Fibroblast of skin of right quadriceps (primary cell): ENCODE measurements at regions not wholly inside any gene's neighbourhood (a gene's known extent, or its start where the extent isn't known, plus 50 kb on each side); places are given as distances from the start of the nearest gene placed in this dataset.
A peak's percentile ranks its signal among the peaks of the same experiment; 100 is the strongest.

Experiments
- DNase-seq: peaks from one replicate; pipeline ENCODE4 v3.0.0-alpha.2; 2013

DNA sequence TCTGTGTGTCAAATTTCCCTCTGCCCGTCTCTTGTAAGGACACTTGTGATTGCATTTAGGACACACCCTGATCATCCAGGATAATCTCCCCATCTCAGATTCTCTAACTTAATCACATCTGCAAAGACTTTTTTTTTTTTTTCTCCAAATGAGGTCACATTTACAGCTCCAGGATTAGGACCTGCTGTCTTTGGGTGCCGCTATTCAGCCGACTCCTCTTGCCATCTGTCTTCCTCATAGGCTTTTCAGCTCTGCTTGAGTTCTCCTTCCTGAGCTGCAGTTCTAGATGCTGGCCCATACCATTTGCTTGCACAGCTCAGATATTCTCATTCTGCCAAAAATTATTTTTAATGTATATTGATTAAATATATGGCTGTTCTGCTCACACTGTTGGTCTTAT lies 94.3 kb upstream of the TLE3 start:
- no peak for DNase-seq

DNA sequence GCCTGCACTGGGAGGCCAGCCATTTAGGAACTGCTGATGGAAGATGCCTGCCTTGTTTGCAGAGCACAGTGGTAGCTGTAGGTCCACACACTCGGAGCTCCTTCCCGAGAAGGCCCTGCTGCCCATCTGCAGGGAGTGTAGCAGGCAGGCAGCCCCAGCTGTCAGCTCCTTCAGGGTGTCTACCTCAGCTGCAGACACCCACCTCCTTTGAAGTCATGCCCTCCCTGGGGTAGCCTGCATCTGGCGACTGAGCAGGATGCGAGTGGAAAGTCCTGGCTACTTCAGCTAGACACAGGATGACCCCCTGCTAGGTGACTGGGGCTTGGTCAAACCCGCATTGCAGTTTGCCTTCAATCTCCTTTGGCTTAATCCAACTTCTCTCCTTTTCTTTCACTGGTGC lies 93.2 kb upstream of the TLE3 start:
- no peak for DNase-seq

DNA sequence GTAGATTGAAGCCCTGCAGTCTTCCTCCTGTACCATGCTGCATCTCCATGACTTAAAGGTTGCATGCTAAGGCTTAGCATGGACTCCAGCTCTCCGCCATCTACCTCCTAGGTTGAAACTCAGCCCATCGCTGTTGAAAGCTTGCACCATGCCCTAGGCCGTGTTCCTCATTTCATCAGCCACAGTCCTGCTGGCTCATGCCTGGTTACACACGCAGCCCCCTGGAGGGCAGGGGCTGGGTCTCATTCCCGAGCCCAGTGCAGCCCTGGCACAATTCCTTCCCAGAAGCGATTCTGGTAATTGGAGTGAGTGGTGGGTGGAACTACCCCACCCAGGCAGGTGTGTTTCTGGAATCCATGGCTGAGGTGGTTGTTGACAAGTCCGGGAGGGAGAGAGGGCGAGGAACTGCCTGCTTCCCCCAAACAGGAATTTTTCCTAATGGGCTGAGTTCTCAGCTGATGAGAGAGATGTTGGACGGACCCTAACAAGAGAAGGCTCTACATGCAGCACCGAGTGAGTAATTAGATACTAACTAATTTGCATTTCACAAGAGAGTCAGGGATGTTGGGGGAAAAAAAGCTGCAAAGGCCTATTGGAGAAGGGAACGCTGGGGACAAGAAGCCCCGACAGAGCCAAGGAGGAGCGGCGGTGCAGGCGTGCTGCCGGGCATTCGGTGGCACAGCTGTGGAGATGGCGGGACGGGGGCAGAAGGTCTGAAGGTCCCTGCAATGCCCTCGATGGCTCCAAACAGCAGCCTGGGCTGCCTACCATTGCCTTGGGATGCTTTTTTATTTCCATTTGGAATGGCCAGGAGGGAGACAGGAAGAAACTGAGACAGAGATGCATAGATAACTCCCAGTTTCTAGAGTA lies 92.3 kb upstream of the TLE3 start:
- no peak for DNase-seq

DNA sequence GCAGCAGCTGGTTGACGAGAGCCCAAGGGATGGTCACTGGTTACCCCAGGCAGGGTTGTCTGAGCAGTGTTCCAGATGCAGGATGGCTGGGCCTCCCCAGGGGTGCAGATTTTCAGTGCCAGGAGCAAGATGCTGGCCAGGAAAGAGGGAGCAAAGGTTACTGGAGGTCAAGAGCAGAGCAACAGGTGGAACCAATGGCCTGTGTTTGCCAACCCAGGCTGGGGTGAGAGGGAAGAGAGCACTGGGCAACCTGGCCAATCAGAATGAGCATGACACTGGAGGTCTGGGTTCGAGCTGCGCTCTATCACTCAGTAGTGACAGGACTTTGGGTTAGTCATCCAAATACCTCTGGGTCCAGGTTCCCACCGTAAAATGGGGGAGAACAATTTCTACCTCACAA lies 90.6 kb upstream of the TLE3 start:
- no peak for DNase-seq

DNA sequence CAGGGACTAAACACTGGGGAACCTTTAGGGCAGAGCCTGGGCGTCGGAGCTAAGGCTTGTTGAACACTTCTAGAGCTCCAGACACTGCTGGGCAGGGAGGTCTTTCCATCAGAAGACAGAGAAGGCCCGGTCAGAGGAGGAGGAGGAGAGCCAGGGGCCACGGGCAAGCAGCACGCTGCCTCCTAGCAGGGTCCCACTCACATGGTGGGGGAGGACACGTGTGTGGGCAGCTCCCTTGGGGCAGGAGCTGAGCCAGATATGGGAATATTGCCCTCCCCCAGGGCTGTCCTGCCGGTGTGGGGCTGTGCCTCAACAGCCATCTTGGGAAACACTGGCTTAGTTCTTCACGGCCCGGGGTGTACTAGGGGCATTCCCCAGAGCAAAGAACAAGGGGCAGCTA lies 89.6 kb upstream of the TLE3 start:
- DNase-seq: no peak

DNA sequence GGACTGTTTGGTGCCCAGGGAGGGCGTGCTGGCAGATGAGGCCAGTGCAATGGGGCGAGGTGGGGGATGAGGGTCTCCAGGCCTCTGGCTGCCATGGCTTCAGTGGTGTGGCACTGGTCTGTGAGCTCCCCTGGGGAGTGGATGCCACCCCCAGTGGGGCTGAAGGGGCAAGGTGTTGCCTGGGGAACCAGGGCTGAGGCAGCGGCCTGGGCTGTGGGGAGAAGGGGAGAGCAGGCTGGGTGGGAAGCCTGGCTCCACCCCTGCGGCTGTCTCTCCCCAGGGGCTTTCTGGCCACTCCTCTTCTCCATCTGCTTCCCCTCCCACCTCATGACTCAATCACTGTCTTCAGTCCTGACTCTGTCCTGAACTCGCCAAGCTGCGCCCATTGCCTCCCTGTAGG lies 88.4 kb upstream of the TLE3 start:
- peak; percentile 25 for DNase-seq

DNA sequence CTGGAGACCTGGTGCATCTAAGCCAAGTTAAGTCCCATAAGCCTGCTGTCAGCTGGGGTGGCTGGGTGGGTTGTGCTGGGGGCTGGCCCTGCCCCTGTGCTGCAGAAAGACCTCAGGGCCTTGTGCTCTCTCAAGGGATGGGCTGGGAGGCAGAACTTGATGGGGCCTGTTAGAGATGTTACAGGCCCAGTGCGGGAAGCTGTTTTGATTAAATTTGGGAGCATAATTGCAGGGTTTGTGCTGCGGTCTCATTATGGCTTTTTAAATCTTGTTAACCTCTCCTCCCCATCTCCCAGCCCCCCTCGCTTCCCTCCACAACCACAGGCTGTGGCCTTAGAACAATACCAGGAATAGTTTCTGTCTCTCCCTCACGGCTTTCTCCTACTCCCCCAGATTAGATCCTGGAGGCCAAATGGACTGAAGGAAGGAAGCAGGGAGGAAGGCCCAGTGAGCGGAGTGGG lies 87.6 kb upstream of the TLE3 start:
- peak; percentile 56 for DNase-seq

DNA sequence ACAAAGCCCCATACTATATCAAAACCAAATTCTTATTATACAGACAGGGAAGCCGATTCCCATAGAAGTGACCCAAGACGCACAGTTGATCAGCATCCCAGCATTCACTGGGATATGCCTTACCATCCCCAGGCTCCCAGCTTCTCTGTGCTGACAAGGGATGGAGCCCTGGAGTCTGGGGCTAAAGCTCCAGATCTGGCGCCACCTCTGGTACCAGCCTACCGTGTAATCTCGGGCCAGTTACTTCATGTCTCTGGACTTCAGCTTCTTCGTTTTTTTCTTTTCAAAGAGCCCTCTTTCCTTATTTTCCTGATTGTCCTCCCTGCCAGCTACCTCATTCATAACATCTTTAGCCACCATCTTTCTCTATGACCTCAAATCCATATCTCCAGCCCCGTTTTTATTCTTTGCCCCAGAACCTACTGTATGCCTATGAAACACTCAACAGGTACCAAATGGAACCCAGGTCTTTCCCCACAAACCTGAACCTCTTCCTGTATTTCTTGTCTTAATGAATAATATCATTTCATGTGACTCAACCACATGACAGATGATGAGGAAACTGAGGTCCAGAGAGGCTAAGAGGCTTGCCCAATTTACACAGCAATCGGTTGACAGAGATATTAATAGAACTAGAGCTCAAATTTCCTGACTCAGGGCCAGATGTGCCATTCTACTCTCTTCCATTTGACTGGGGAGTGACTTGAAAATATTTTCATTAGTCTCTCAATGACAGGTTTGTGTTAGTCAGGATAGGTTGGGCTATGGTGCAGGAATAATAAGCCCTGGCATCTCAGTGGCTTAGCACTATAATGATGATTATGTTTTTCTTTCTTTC lies 85.4 kb upstream of the TLE3 start:
- no peak for DNase-seq

DNA sequence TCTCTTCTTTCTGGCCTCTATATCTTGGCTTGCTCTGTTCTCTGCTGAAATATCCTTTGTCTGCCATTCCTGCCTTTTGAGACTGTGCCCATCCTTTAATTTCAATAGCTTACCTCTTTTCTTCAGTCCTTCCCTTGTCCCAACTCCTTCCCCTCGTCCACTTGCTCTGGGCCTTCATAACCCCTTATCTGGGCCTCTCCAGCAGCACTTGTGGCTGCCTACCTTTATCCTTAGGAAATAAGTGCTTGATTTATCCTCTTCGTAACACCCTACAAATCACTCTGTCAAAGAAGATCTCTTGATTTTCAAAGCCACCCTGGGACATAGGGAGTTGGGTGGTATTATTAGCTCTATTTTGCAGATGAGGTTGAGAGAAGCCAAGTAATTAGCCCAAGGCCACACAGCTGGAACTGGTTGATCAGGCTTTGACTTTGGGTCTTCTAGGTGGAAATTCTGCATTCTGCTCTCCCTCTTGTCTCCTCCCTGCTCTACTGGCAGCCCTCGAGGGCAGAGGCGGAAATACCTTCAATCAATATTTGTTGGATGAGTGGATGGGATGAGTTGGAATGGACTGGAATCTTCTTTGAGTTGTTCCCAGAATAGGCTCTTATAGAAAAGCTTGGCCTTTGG lies 84.0 kb upstream of the TLE3 start:
- no peak for DNase-seq

DNA sequence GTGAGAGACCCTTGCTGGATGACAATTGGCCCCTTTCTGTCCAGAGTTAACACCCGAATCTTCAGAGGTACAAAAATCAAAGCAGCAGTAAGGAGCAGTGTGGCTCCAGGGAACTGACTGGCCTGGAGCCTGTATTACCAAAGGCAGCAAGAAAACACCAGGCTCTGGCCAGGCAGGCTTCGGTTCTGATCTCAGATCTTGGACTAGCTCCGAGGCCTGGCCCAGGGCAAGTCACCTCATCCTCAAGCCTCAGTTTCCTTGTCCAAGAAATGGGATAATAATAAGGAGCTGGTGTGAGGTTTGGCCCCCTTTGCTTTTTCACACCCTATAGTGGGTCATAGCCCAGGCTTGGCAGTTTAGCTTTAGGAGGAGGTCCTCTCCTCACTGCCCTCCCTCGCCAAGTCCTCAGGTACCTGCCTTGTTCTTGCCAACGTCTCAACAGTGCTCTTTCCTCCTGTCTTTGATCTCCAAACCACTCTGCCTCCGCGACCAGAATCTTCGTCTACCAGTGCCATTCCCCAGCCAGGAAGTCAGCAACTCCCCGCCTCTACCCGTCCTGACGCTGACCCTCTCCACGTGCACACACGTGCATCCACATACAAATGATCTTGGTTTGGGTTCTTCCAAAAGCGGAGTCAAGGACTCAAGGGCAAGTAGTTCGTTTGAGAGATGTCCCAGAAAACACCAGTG lies 82.6 kb upstream of the TLE3 start:
- DNase-seq: no peak

DNA sequence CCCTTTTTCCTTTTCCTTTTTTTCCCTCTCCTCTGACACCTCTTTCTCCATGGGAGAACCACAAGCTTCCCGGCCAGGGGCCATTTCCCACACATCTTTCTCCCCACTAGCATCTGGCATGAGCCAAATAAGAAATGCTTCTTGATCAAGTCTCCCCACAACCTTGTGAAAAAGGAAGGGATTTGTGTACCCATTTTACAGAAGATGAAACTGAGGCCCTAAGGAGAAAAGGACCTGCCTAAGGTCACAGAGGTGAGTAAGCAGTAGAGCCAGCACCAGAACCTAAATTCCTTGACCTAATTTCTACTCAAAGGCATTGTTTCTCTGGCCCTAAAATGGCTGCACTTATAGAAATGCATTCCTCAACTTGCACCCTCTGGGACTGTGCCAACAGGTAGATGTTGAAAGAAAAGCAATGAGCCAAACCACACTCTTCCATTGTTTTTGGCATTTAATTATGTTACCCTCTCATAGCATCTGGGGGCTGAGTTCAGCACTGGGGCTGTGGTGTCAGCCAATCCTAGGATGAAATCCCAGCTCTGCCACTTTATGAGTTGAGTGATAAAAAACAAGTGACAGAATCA lies 81.7 kb upstream of the TLE3 start:
- no peak for DNase-seq

DNA sequence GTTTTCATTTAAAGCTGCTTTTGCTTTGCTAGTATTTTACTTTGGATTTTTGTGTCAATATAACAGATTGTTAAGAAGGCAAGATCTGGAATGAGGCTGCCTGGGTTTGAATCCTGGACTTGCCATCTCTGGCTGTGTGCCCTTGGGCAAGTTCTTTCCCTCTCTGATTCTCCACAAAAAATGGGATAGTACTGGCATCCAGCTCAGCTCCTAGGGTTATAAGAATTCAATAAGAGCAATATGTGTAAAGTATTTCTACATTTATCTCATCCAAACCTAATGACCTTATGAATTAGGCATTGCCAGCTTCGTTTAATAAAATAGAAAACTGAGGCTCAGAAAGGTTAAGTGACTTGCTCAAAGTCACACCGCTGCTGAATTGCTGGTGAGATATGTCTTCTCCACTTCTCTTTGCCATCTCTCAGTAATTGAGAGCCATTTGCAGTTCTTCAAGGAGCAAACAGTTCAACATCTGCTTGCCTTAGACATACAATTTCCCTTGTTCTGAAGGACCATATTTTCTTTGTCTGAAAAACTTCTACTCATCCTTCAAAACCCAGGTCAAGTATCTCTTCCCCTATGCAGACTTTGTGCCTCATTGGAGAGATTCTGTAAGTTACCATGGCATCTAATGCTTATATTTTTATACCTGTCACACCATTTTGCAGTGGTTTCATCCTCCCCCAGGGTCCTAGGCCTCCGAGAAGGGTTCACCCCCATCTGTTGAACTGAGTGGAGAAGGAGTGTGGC lies 80.8 kb upstream of the TLE3 start:
- DNase-seq: no peak

DNA sequence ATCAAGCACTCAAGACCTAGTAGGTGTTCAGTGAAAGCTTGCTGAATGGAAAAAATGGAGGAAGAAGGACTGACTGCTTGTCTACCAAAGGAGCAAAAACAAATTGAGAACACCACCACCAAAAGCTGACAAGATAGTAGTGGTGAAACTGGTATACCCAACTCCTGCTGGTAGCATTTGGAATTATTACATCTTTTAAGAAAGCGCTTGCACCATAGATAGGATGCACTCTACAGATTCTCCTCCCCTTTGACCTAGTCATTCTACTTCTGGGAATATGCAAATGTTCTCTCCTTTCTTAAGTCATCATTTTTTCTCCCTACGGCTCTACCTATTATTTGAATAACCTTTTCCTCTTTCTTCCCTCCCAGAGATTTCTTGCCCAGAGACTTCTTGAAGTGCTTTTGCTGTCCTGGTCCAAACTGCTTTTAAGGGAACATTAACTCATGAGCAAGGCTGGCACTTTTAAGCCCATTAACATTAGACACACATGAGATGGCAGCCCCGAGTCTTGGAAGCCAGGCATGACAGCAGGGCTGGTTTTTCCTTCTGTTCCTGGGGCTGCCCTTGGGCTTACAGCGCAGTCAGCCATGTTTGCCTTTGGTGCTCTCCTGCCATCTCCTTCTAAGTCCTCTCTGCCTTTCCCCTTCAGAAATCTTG lies 75.0 kb upstream of the TLE3 start:
- no peak for DNase-seq

DNA sequence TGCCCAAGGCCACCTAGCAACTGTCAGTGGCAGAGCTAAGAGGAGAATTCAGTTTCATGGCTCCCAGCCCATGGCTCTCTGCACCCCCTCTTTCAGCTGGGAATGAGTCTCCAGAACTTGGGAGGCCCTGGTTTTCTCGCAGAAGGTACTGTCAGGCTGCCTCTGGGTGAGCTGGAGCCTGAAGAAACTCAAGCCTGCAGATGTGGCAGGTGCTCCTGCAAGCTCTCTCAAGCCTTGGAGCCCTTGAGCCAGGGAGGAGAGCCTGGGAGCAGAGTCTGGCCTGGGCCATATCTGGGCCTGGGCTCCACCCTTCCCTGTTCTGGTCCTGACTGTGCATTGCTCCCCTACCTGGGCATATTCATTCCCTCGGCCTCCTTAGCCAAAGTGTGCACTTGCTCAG lies 74.4 kb upstream of the TLE3 start:
- DNase-seq: no peak

DNA sequence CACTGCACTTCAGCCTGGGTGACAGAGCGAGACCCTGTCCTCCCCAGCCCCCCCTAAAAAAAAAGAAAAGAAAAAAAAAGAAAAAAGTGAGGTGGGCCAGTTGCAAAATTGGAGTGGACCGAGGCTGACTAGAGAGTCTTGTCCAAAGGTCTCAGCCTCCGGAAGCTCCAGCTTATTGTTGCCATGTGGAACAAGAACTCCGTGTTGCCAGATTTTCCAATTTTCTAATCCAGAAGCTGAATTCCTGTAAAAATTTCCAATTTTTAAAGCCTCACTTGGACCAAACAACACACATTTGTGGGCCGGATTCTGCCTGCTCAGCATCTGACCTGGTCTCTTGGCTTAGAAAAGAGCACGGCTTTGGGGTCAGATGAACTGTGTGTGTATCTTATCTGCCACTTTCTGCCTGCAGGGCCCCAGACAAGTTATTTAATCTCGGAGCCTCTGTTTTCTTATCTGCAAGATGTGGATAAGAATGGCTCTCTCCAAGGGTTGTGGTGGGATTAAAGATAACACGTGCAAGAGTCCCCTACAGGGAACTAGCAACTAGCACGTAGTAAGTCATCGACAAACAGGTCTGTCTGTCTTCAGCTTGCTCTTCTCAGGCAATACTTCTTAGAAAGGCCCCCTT lies 73.7 kb upstream of the TLE3 start:
- DNase-seq: no peak

DNA sequence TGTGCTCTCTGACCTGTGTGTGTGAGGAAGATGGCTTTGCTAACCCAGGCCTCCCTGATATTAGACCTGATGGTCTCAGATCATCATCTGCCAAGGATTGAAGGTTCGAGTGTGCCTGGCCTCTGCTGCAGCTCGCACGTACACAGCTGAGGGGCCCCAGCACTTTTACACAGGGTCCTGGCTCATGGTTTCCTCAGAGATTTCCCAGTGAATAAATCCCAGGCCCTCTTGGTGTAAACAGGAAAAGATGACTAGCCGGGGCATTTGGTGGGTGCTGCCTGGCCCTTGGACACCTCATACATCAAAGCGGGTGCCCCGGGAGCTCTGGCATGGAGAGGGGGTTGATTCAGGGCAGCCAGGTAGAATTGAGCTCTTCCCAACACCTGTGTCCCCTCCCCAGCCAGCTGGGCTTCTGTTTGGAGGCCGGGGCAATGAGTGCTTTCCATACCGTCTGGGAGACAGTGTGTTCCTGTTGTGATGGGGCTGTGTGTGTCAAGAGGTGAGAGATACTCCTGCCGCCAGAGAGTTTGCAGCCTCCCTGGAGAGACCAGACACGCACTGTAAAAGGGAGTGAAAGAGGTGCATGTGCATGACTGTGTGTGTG lies 72.5 kb upstream of the TLE3 start:
- no peak for DNase-seq

DNA sequence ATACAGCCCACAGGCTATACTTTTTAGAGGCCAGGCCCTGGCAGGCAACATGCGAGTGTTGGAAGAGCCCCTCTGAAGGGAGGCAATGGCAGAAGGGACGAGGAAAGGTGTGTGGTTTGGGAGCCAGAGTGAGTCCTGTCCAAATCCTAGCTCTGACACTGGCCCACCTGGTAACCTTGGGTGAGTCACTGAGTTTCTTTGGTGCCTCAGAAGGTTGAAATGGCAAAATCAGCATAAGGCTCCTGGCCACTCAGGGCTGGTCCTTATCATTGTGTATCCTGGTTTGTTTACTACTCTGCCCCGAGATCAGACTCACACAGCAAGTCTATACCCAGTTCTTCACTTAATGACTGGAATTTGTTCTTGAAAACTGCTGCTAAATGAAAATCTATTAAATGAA lies 71.4 kb upstream of the TLE3 start:
- DNase-seq: no peak

DNA sequence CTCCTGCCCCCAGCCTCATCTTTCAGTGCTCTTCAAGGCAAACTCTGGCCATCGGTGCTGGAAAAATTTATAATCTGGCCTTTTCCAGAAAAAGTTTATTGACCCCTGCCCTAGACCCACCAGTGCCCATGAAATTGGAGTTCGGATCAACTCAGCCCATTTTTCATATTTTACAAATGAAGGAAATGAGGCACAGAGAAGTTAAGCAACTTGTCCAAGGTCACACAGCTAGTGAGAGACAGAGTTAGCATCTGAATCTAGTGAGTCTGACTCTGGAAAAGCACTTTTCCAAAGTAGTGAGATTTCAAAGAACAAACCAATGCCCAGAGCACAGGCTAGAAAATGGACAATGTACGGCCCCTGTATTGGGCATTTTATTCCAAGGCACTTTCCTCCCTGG lies 69.4 kb upstream of the TLE3 start:
- DNase-seq: no peak

DNA sequence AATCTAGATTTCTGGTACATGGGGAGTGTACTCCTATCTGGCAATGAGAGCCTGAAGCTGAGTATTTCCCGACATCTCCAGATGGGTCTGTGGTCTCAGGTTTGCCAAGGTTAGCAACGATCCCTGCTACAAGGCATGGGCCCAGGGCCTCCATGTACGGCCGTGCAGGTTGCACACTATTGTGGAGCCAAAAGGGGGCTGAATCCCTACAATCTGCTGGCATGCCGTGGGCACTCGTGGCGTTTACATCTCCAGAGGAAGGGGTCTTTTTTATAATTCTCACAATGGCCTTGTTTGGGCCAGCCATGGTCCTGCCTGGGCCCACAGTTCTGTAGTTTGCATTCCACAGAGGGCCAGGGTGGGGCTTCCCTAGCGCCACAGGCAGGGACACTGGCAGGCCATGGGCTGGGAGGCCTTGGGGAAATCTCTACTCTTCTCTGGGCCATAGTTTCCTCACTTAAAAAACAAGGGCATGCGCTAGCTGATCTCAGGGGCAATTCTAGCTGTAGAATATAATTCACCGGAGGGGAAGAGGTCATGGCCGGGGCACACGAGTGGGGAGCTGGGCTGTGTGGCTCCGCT lies 68.9 kb upstream of the TLE3 start:
- no peak for DNase-seq

DNA sequence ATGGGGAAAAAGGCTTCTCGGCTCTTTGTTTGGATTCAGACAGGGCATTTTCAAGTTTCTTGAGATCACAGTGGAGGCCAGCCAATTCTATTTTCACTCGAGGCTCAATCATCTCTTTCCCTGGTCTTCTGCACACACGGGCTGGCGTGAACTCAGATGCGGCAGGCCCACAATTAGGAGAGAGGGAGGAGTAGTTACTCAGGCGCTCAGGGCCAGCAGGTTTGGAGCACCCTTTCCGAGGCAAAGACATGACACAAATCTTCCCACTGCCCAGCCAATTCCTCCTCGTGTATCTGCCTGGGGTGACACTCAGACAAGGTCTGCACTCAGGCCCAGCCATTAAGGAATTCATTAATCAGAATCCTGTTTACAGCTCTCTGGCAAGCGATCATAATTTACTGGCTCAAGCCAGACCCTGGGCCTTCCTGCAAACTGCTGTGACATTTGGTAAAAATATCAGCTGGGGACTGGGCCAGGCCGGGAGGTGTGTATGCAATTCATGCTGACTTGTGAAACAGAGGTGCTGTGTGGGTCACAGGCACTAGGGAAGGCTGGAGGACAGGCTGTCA lies 68.1 kb upstream of the TLE3 start:
- no peak for DNase-seq
